ENCODE measurements at regions not wholly inside any gene's neighbourhood (a gene's known extent, or its start where the extent isn't known, plus 50 kb on each side); places are given as distances from the start of the nearest gene placed in this dataset.

- no peak overlapping the region for H3K4me2 ChIP-seq (ENCODE audit: insufficient read depth, low read length)
- no peaks in the 10 kb centered on the region for H3K27me3 ChIP-seq (ENCODE audit: control insufficient read depth in 2 of 2, insufficient read depth in 2 of 2, low read length in 2 of 2)
- dilution Hi-C loops (cut with MboI; ENCODE audit: extremely low pct_ligation_motif_present, low sequenced_read_pairs) = no loop called here
- ChIA-PET POLR2A (no interaction called here), CTCF (interaction anchor here (1.0 kb wide), 1 partner anchor 9 kb away, joined by 4 read pairs; no protein-coding TSS in a partner anchor)
- no TSS peak for BruUV-seq (replicated peaks)
- H3K9me1 ChIP-seq (replicated peaks; ENCODE audit: control insufficient read depth, extremely low read depth, insufficient read depth, low read length) = no peaks in the 10 kb centered on the region
- TF ChIP-seq MYC (IDR thresholded peaks at IDR 0.05; ENCODE audit: low read depth, low read length) (no peak), POLR2A (IDR thresholded peaks at IDR 0.05; ENCODE audit: low read depth, low read length) (no peak), CTCF (IDR thresholded peaks at IDR 0.05; ENCODE audit: extremely low read depth in 1 of 2, insufficient read depth in 1 of 2, low read depth in 1 of 2, low read length in 2 of 2) (no peak), FOS (IDR thresholded peaks at IDR 0.05; ENCODE audit: borderline replicate concordance, insufficient read depth, low read length) (no peak), GATA2 (IDR thresholded peaks at IDR 0.05; ENCODE audit: insufficient read depth, insufficient read length, low read depth, low read length) (no peak), POLR2AphosphoS5 (IDR thresholded peaks at IDR 0.05; ENCODE audit: insufficient read depth, low read depth, low read length) (no peak), MAX (IDR thresholded peaks at IDR 0.05; ENCODE audit: insufficient read depth, insufficient read length) (no peak), EZH2 (IDR thresholded peaks at IDR 0.05; ENCODE audit: borderline replicate concordance, low read depth, low read length, severe bottlenecking) (no peak), JUN (IDR thresholded peaks at IDR 0.05; ENCODE audit: borderline replicate concordance, insufficient read depth, insufficient read length, low read depth) (no peak)
- H3K9me3 ChIP-seq (replicated peaks; ENCODE audit: control insufficient read depth, insufficient read depth, low read length) = no peaks in the 10 kb centered on the region
- no peak overlapping the region for H3K4me3 ChIP-seq (replicated peaks in 1 of 3; ENCODE audit: insufficient read depth in 1 of 3, low read depth in 1 of 3, low read length in 3 of 3)
- H3K79me2 ChIP-seq (ENCODE audit: control insufficient read depth, insufficient read depth, low read length) = no peaks in the 10 kb centered on the region
- H2AFZ ChIP-seq (ENCODE audit: low read depth, low read length) = no peak overlapping the region
- no peak for FAIRE-seq
- no peak for DNase-seq (ENCODE audit: low read depth, low spot score)
- H3K27ac ChIP-seq (ENCODE audit: insufficient read depth, low read depth, low read length) = no peak overlapping the region
- H4K20me1 ChIP-seq (replicated peaks; ENCODE audit: control insufficient read depth, extremely low read depth, insufficient read depth, low read length) = no peaks in the 10 kb centered on the region
- intact Hi-C loops (cut with micrococcal nuclease) = no loop called here
- no peak overlapping the region for H3K9ac ChIP-seq (replicated peaks; ENCODE audit: extremely low read depth, insufficient read depth, low read length)
- no peaks in the 10 kb centered on the region for H3K36me3 ChIP-seq (ENCODE audit: control insufficient read depth in 2 of 2, extremely low read depth in 1 of 2, insufficient read depth in 2 of 2, low read length in 2 of 2)
- no peaks in the 10 kb centered on the region for H3K4me1 ChIP-seq (ENCODE audit: control insufficient read depth, extremely low read depth, insufficient read depth, low read length)
Observed at GRCh38 chr21:27225151-27225550, 258.3 kb upstream of the ADAMTS5 start.
